ENCODE measurements at regions not wholly inside any gene's neighbourhood (a gene's known extent, or its start where the extent isn't known, plus 50 kb on each side); places are given as distances from the start of the nearest gene placed in this dataset.
A peak's percentile ranks its signal among the peaks of the same experiment; 100 is the strongest.

- Histone ChIP-seq H3K9me3 (ENCODE audit: low read depth, low read length) (no peaks in the 10 kb centered on the region), H3K9ac (ENCODE audit: insufficient read length) (no peak overlapping the region), H3K4me3 (no peak overlapping the region), H3K36me3 (ENCODE audit: insufficient read depth, low read length) (no peaks in the 10 kb centered on the region), H3K27ac (no peak overlapping the region)
- TF ChIP-seq POLR2AphosphoS5 (IDR thresholded peaks at IDR 0.05; ENCODE audit: borderline replicate concordance, low read depth, low read length) (no peak), FOXP2 (optimal IDR thresholded peaks at IDR 0.05; ENCODE audit: control extremely low read depth, extremely low read length, insufficient read depth) (no peak), EZH2 (IDR thresholded peaks at IDR 0.05) (no peak)
- no peak for DNase-seq (ENCODE audit: low read depth, low spot score)
Observed at GRCh38 chr1:81717230-81717629, 83.5 kb upstream of the ADGRL2 start.

DNA sequence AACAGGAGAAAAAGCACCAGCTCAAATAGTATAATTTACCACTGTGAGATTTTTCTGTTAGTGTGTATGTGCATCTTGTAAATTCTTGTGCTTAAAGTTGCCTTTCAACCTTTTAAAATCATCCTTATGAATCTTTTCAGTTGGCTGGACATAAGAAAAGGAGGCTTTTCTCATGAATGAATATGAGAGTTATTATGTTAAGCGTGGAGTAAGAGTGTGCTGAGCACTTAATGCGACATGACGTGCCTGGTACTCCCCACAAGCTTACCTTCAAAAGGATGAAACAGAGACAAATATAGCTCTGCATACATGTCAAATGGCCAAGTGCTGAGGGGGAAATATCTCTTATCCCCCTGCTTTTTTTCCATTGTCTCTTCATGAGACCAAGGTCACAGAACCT, 85.3 kb upstream of the ADGRL2 start:
- no peaks in the 10 kb centered on the region for H3K36me3 ChIP-seq (ENCODE audit: insufficient read depth, low read length)
- no peak overlapping the region for H3K9ac ChIP-seq (ENCODE audit: insufficient read length)
- no peak overlapping the region for H3K27ac ChIP-seq
- no peak overlapping the region for H3K4me3 ChIP-seq
- no peaks in the 10 kb centered on the region for H3K9me3 ChIP-seq (ENCODE audit: low read depth, low read length)
- no peak for TF ChIP-seq FOXP2 (optimal IDR thresholded peaks at IDR 0.05; ENCODE audit: control extremely low read depth, extremely low read length, insufficient read depth)
- no peak for TF ChIP-seq POLR2AphosphoS5 (IDR thresholded peaks at IDR 0.05; ENCODE audit: borderline replicate concordance, low read depth, low read length)
- no peak for TF ChIP-seq EZH2 (IDR thresholded peaks at IDR 0.05)
- no peak for DNase-seq (ENCODE audit: low read depth, low spot score)

DNA sequence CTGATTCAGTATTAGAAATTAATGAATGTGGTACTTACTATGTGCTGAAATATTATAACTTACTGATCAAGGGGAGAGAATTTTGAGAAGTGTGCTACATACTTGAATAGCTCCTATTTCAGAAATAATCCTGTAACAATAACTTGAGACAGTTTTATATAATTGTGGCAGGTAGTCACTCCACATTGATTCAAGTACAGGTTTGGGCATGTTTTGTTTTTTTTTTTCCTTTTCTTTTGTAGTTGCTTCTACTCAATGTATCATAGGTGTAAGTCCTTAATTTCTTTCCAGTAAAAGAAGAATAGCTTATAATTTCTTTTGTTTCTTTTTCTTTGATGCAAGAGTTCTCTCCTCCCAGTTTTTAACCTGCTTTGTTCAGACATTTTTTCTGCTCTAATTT, 86.1 kb upstream of the ADGRL2 start:
- no peak for DNase-seq (ENCODE audit: low read depth, low spot score)

GRCh38 chr1:81712425-81712824, 88.3 kb upstream of the ADGRL2 start:
- DNase-seq (ENCODE audit: low read depth, low spot score) = no peak
- no peaks in the 10 kb centered on the region for H3K9me3 ChIP-seq (ENCODE audit: low read depth, low read length)
- H3K27ac ChIP-seq = no peak overlapping the region
- H3K36me3 ChIP-seq (ENCODE audit: insufficient read depth, low read length) = no peaks in the 10 kb centered on the region
- TF ChIP-seq FOXP2 (optimal IDR thresholded peaks at IDR 0.05; ENCODE audit: control extremely low read depth, extremely low read length, insufficient read depth) (no peak), EZH2 (IDR thresholded peaks at IDR 0.05) (no peak), POLR2AphosphoS5 (IDR thresholded peaks at IDR 0.05; ENCODE audit: borderline replicate concordance, low read depth, low read length) (no peak)
- H3K9ac ChIP-seq (ENCODE audit: insufficient read length) = no peak overlapping the region
- H3K4me3 ChIP-seq = no peak overlapping the region

More for the DNA sequence above, 86.1 kb upstream of the ADGRL2 start:
- no peaks in the 10 kb centered on the region for H3K9me3 ChIP-seq (ENCODE audit: low read depth, low read length)
- no peak overlapping the region for H3K27ac ChIP-seq
- H3K36me3 ChIP-seq (ENCODE audit: insufficient read depth, low read length) = no peaks in the 10 kb centered on the region
- TF ChIP-seq FOXP2 (optimal IDR thresholded peaks at IDR 0.05; ENCODE audit: control extremely low read depth, extremely low read length, insufficient read depth) = no peak
- no peak for TF ChIP-seq POLR2AphosphoS5 (IDR thresholded peaks at IDR 0.05; ENCODE audit: borderline replicate concordance, low read depth, low read length)
- TF ChIP-seq EZH2 (IDR thresholded peaks at IDR 0.05) = no peak
- no peak overlapping the region for H3K9ac ChIP-seq (ENCODE audit: insufficient read length)
- no peak overlapping the region for H3K4me3 ChIP-seq

GRCh38 chr1:81710857-81711256, 89.9 kb upstream of the ADGRL2 start:
- H3K27ac ChIP-seq = no peak overlapping the region
- DNase-seq (ENCODE audit: low read depth, low spot score) = no peak
- H3K4me3 ChIP-seq = no peak overlapping the region
- TF ChIP-seq POLR2AphosphoS5 (IDR thresholded peaks at IDR 0.05; ENCODE audit: borderline replicate concordance, low read depth, low read length) (no peak), FOXP2 (optimal IDR thresholded peaks at IDR 0.05; ENCODE audit: control extremely low read depth, extremely low read length, insufficient read depth) (no peak), EZH2 (IDR thresholded peaks at IDR 0.05) (no peak)
- H3K9ac ChIP-seq (ENCODE audit: insufficient read length) = no peak overlapping the region
- no peaks in the 10 kb centered on the region for H3K36me3 ChIP-seq (ENCODE audit: insufficient read depth, low read length)
- H3K9me3 ChIP-seq (ENCODE audit: low read depth, low read length) = no peaks in the 10 kb centered on the region

DNA sequence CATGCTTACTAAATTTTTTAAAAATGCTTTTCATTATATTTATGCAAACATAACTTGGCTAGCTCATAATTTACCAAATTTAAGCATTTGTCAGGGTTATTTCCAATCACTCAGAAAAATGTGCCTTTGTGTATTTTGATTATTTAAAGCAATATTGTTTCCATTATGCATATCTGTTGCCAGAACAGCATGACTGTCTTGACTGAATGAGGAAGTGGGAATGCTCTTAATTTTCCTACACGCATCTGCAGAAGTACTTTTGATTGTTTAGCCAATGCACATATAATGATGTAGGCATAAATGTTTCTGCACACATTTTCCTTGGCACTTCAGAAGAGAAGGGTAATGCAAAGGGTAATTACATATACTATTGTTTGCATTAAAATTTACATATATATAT, 92.5 kb upstream of the ADGRL2 start:
- Histone ChIP-seq H3K4me3 (no peak overlapping the region), H3K27ac (no peak overlapping the region), H3K9ac (ENCODE audit: insufficient read length) (no peak overlapping the region), H3K36me3 (ENCODE audit: insufficient read depth, low read length) (no peaks in the 10 kb centered on the region), H3K9me3 (ENCODE audit: low read depth, low read length) (no peaks in the 10 kb centered on the region)
- DNase-seq (ENCODE audit: low read depth, low spot score) = no peak
- TF ChIP-seq EZH2 (IDR thresholded peaks at IDR 0.05) = no peak
- no peak for TF ChIP-seq POLR2AphosphoS5 (IDR thresholded peaks at IDR 0.05; ENCODE audit: borderline replicate concordance, low read depth, low read length)
- no peak for TF ChIP-seq FOXP2 (optimal IDR thresholded peaks at IDR 0.05; ENCODE audit: control extremely low read depth, extremely low read length, insufficient read depth)

DNA sequence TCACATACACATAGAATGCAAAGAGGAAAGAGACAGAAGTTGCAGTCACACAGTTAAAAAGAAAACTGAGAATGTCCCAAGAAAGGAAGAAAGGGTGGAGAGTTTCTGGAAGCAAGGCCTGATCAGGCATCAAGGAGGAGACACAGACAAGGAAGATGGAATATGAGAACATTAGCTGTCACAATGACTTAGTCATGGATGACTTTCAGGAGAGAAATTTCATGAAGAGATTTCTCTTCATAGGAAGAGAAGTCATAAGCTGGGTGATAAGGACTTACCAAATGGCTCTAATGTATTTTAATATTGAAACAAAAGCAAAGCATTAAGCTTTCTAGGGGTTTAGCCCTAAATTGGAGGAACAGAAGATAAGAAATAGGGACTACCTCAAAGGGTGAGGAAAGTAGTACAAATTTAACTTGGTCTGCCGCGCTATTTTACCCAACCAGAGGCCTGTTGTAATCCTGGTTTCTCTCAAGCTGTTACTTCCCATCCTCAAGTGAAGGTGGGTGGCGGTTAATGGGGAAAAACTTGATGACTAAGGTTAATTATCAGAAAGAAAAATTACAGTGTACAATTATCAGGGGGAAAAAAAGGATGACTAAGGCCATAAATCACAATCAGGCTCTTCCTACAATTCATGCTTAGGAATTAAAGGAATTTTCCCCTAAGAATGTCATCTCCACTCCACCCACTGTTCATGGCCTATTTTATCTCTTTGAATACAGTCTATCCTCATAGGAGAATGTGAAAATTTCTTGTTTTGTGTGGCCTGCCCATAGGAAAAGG, 93.9 kb upstream of the ADGRL2 start:
- no peaks in the 10 kb centered on the region for H3K9me3 ChIP-seq (ENCODE audit: low read depth, low read length)
- H3K36me3 ChIP-seq (ENCODE audit: insufficient read depth, low read length) = no peaks in the 10 kb centered on the region
- H3K27ac ChIP-seq = peak overlapping the region; percentile 37; the same call in 1 of the 2 replicates
- TF ChIP-seq POLR2AphosphoS5 (IDR thresholded peaks at IDR 0.05; ENCODE audit: borderline replicate concordance, low read depth, low read length) (no peak), FOXP2 (optimal IDR thresholded peaks at IDR 0.05; ENCODE audit: control extremely low read depth, extremely low read length, insufficient read depth) (no peak), EZH2 (IDR thresholded peaks at IDR 0.05) (no peak)
- no peak overlapping the region for H3K9ac ChIP-seq (ENCODE audit: insufficient read length)
- DNase-seq (ENCODE audit: low read depth, low spot score) = no peak
- H3K4me3 ChIP-seq = no peak overlapping the region

GRCh38 chr1:81703756-81704463, 96.8 kb upstream of the ADGRL2 start:
- H3K9me3 ChIP-seq (ENCODE audit: low read depth, low read length) = no peaks in the 10 kb centered on the region
- no peak overlapping the region for H3K9ac ChIP-seq (ENCODE audit: insufficient read length)
- no peak for DNase-seq (ENCODE audit: low read depth, low spot score)
- no peak overlapping the region for H3K27ac ChIP-seq
- no peak overlapping the region for H3K4me3 ChIP-seq
- no peaks in the 10 kb centered on the region for H3K36me3 ChIP-seq (ENCODE audit: insufficient read depth, low read length)
- TF ChIP-seq EZH2 (IDR thresholded peaks at IDR 0.05) (no peak), POLR2AphosphoS5 (IDR thresholded peaks at IDR 0.05; ENCODE audit: borderline replicate concordance, low read depth, low read length) (no peak), FOXP2 (optimal IDR thresholded peaks at IDR 0.05; ENCODE audit: control extremely low read depth, extremely low read length, insufficient read depth) (no peak)

Measured in SK-N-MC (cell line).